Upper lobe of left lung (tissue), 6 donors: ENCODE measurements at regions not wholly inside any gene's neighbourhood (a gene's known extent, or its start where the extent isn't known, plus 50 kb on each side); places are given as distances from the start of the nearest gene placed in this dataset.
"Not testable (repeated sequence)": the region's sequence is repeated elsewhere in the genome, so short reads cannot be mapped to it uniquely, and the experiment has no call there.

Source experiments
- ATAC-seq, 2 donors: fragments of 200-7000 bp; cut with Tn5 transposase; one replicate each; pipeline ENCODE4 v1.9.1; 2022; ENCODE audit warnings: mild to moderate bottlenecking in 2 of 2, moderate library complexity in 2 of 2; ENCODE audit not compliant: low FRiP score in 2 of 2
- DNase-seq, 2 donors: peaks; one replicate each; pipeline ENCODE4 v3.0.0-alpha.2; 2019 to 2020
- H3K27ac ChIP-seq, 4 donors: fragments of 200-600 bp; sonication (generic); one replicate each; pipeline ENCODE4 v1.5.1; 2016 to 2019
- H3K27me3 ChIP-seq, 4 donors: fragments of 200-600 bp; sonication (generic); one replicate each; pipeline ENCODE4 v1.5.1; 2017 to 2019
- H3K36me3 ChIP-seq, 4 donors: fragments of 200-600 bp; sonication (generic); one replicate each; pipeline ENCODE4 v1.5.1; 2016 to 2019
- H3K4me1 ChIP-seq, 4 donors: fragments of 200-600 bp; sonication (generic); one replicate each; pipeline ENCODE4 v1.5.1; 2018 to 2019
- H3K4me3 ChIP-seq, 4 donors: fragments of 200-600 bp; sonication (generic); one replicate each; pipeline ENCODE4 v1.5.1; 2017 to 2019; ENCODE audit warnings: mild to moderate bottlenecking in 2 of 4, moderate library complexity in 1 of 4
- H3K9me3 ChIP-seq, 4 donors: fragments of 200-600 bp; sonication (generic); one replicate each; pipeline ENCODE4 v1.5.1; 2018 to 2019
- EP300 ChIP-seq, 4 donors: sonication (generic); formaldehyde crosslinking; IDR thresholded peaks; one replicate each; pipeline ENCODE4 v1.5.1; 2017; ENCODE audit warnings: antibody characterized with exemption in 4 of 4, control low read depth in 2 of 4
- POLR2A ChIP-seq, 4 donors: fragments of 450-650 bp; IDR thresholded peaks; one replicate each; pipeline ENCODE4 v1.5.1; 2016 to 2017; ENCODE audit warnings: antibody characterized with exemption in 4 of 4, mild to moderate bottlenecking in 2 of 4
- POLR2AphosphoS5 ChIP-seq, 2 donors: sonication (generic); formaldehyde crosslinking; IDR thresholded peaks; one replicate each; pipeline ENCODE4 v1.5.1; 2017; ENCODE audit warnings: antibody characterized with exemption in 2 of 2
- WGBS, 2 donors: methylation state at CpG; one replicate each; pipeline ENCODE4 v1.1.5; 2017 to 2018; 5-methylcytosine and 5-hydroxymethylcytosine counted together
- TF ChIP-seq, protein P1 (sequence below), 6 experiments: fragments of 450-650 bp in 4 of 6; fragments of 200-600 bp in 2 of 6; sonication (generic) in 2 of 6; IDR thresholded peaks; one replicate each; pipeline ENCODE4 v1.5.1; 2016 to 2019; ENCODE audit warnings: antibody characterized with exemption in 6 of 6
- donor health status: DM: no; HTN: no; CAD: no; lungs with moderate emphysema.
- donor health status: DM: no; HTN: yes; CAD: no; lungs with severe emphysema.

DNA sequence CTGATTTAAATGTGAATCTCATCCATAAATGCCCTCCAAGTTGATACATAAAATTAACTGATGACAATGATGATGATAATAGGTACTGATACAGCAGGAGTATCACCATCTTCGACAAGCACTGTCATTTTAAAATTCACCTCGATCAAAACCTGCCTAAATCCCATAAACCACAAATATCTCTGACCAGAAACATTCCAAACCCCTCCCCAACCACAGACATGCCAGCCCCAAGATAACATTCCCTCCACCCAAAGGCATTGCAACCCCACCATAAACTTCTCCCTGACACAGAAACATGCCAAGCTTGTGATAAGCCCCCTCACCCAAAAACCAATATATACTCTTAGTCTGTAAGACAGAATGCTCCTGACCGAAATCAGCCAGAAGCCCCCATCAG lies 63.7 kb upstream of the WDFY3 start:
- Histone ChIP-seq H3K4me3 (no peak overlapping the region), H3K9me3 (peaks cover 0 to 11% (median 0%) of the 10 kb centered on the region in 4 donors), H3K27ac (no peak overlapping the region), H3K27me3 (no peaks in the 10 kb centered on the region), H3K4me1 (no peaks in the 10 kb centered on the region), H3K36me3 (no peaks in the 10 kb centered on the region)
- TF ChIP-seq EP300 (IDR thresholded peaks at IDR 0.05) (no peak), POLR2A (IDR thresholded peaks at IDR 0.05) (no peak), POLR2AphosphoS5 (IDR thresholded peaks at IDR 0.05) (no peak)
- TF ChIP-seq, protein P1, sequence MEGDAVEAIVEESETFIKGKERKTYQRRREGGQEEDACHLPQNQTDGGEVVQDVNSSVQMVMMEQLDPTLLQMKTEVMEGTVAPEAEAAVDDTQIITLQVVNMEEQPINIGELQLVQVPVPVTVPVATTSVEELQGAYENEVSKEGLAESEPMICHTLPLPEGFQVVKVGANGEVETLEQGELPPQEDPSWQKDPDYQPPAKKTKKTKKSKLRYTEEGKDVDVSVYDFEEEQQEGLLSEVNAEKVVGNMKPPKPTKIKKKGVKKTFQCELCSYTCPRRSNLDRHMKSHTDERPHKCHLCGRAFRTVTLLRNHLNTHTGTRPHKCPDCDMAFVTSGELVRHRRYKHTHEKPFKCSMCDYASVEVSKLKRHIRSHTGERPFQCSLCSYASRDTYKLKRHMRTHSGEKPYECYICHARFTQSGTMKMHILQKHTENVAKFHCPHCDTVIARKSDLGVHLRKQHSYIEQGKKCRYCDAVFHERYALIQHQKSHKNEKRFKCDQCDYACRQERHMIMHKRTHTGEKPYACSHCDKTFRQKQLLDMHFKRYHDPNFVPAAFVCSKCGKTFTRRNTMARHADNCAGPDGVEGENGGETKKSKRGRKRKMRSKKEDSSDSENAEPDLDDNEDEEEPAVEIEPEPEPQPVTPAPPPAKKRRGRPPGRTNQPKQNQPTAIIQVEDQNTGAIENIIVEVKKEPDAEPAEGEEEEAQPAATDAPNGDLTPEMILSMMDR (IDR thresholded peaks at IDR 0.05): no peak
- ATAC-seq: no peak
- no peak for DNase-seq
- 98% methylated on average over 3 of the region's 3 CpGs for WGBS, 2 donors

DNA sequence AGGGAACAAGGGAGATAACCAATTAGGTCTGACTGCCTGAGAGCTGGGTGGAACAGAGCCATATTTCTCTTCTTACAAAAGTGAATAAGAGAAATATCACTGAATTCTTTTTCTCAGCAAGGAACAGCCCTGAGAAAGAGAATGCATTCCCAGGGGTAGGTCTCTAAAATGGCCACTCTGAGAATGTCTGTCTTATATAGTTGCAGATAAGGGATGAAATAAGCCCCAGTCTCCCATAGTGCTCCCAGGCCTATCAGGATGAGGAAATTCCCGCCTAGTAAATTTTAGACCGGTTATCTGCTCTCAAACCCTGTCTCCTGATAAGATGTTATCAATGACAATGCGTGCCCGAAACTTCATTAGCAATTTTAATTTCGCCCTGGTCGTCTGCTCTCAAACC lies 67.3 kb upstream of the WDFY3 start:
- peaks cover 0 to 11% (median 0%) of the 10 kb centered on the region in 4 donors for H3K9me3 ChIP-seq
- not testable (repeated sequence) for H3K4me1 ChIP-seq, H3K36me3 ChIP-seq, H3K27me3 ChIP-seq, DNase-seq, ATAC-seq, H3K27ac ChIP-seq, H3K4me3 ChIP-seq
- WGBS, 2 donors: 93 to 94% methylated on average over 6 of the region's 6 CpGs

DNA sequence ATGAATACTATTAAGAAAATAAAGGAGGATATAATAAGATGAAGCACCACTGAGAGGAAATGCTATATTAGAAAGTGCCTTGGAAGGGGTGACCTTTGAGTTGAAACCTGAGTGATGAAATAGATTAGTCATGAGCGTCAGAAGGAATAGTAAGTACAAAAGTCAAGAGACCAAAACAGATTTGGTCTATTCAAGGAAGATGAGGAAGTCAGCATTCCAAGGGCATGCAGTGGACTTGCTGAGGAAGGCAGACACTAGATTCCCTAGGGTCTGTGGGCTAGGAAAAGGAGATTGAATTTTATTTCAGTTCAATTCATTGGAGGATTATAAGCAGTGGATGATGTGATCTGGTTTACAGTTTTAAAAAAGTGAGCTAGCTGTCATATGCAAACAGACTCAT lies 73.0 kb upstream of the WDFY3 start:
- ATAC-seq (no peak), DNase-seq (no peak)
- Histone ChIP-seq H3K27ac (no peak overlapping the region), H3K36me3 (no peaks in the 10 kb centered on the region), H3K4me1 (no peaks in the 10 kb centered on the region), H3K27me3 (no peaks in the 10 kb centered on the region), H3K4me3 (no peak overlapping the region), H3K9me3 (no peaks in the 10 kb centered on the region)
- 66 to 69% methylated on average over 1 of the region's 1 CpG for WGBS, 2 donors
- TF ChIP-seq EP300 (IDR thresholded peaks at IDR 0.05): no peak
- no peak for TF ChIP-seq POLR2A (IDR thresholded peaks at IDR 0.05)
- TF ChIP-seq, protein P1 (IDR thresholded peaks at IDR 0.05): no peak
- TF ChIP-seq POLR2AphosphoS5 (IDR thresholded peaks at IDR 0.05): no peak

DNA sequence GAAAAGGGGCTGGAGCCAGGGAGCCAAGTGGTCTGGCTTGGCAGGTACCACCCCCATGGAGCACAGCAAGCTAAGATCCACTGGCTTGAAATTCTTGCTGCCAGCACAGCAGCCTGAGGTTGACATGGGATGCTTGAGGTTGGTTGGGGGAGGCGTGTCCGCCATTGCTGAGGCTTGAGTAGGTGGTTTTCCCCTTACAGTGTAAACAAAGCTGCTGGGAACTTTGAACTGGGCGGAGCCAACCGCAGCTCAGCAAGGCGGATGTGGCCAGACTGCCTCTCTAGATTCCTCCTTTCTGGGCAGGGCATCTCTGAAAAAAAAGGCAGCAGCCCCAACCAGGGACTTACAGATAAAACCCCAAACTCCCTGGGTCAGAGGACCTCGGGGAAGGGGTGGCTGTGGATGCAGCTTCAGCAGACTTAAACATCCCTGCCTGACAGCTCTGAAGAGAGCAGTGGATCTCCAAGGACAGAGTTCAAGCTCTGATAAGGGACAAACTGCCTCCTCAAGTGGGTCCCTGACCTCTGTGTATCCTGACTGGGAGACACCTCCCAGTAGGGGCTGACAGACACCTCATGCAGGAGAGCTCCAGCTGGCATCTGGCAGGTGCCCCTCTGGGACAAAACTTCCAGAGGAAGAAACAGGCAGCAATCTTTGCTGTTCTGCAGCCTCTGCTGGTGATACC lies 77.5 kb upstream of the WDFY3 start:
- not testable (repeated sequence) for H3K4me1 ChIP-seq, H3K36me3 ChIP-seq, H3K27ac ChIP-seq, H3K4me3 ChIP-seq, H3K9me3 ChIP-seq, ATAC-seq, DNase-seq, H3K27me3 ChIP-seq
- 83 to 87% methylated on average over 5 to 6 of the region's 6 CpGs for WGBS, 2 donors

DNA sequence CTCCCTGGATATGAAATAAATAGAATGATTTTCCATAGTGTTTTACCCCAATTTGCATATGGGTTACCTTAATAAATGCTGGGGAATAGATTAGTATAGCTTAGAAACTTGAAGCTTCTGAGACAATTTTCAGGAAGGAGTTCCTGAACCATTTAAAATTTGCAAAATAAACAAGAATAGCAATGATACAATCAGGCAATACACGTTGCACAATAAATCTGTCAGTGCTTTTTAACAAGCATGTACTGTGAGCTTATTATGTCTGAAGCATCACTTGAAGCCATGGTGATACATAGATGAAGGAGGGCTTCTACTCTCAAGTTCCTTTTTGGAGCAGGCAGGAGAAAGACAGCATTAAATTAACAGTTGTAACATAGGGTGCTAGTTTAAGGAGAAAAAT lies 84.2 kb upstream of the WDFY3 start:
- DNase-seq (no peak), ATAC-seq (no peak)
- TF ChIP-seq POLR2AphosphoS5 (IDR thresholded peaks at IDR 0.05): no peak
- TF ChIP-seq POLR2A (IDR thresholded peaks at IDR 0.05): no peak
- no peak for TF ChIP-seq EP300 (IDR thresholded peaks at IDR 0.05)
- TF ChIP-seq, protein P1 (IDR thresholded peaks at IDR 0.05): no peak
- H3K4me1 ChIP-seq: no peaks in the 10 kb centered on the region
- H3K9me3 ChIP-seq: no peaks in the 10 kb centered on the region
- H3K27ac ChIP-seq: no peak overlapping the region
- no peak overlapping the region for H3K4me3 ChIP-seq
- H3K36me3 ChIP-seq: no peaks in the 10 kb centered on the region
- WGBS, 2 donors: 21 to 39% methylated on average over 1 of the region's 1 CpG
- H3K27me3 ChIP-seq: no peaks in the 10 kb centered on the region

DNA sequence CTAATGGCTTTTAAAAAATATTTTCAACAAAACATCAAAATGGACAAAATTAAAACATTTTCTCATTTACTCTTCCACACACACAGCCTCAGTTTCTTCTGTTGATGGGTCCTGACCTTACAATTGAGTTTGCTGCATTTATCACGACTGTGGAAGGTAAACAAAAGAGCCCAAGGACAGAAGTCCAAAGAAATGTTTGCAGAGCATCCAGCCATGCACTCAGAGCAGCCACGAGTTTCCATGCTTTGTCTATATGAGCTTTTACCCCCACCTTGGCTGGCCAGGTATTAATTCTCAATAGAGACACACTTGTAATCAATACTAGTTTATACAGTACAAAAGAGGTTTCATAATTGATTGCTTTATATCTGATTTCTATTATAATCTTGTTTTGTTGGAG lies 85.0 kb upstream of the WDFY3 start:
- no peaks in the 10 kb centered on the region for H3K36me3 ChIP-seq
- H3K4me3 ChIP-seq: no peak overlapping the region
- ATAC-seq (no peak), DNase-seq (no peak)
- 39 to 40% methylated on average over 2 of the region's 2 CpGs for WGBS, 2 donors
- TF ChIP-seq EP300 (IDR thresholded peaks at IDR 0.05) (no peak), POLR2A (IDR thresholded peaks at IDR 0.05) (no peak), POLR2AphosphoS5 (IDR thresholded peaks at IDR 0.05) (no peak)
- TF ChIP-seq, protein P1 (IDR thresholded peaks at IDR 0.05): no peak
- H3K4me1 ChIP-seq: no peaks in the 10 kb centered on the region
- H3K27ac ChIP-seq: no peak overlapping the region
- H3K9me3 ChIP-seq: no peaks in the 10 kb centered on the region
- H3K27me3 ChIP-seq: no peaks in the 10 kb centered on the region

DNA sequence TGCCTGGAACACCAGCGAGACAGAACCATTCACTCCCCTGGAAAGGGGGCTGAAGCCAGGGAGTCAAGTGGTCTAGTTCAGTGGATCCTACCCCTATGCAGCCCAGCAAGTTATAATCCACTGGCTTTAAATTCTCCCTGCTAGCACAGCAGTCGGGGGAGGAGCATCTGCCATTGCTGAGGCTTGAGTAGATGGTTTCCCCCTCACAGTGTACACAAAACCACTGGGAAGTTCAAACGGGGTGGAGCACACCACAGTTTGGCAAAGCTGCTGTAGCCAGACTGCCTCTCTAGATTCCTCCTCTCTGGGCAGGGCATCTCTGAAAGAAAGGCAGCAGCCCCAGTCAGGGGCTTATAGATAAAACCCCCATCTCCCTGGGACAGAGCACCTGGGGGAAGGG lies 88.4 kb upstream of the WDFY3 start:
- not testable (repeated sequence) for H3K27me3 ChIP-seq, H3K36me3 ChIP-seq, H3K9me3 ChIP-seq, H3K4me1 ChIP-seq, H3K27ac ChIP-seq, H3K4me3 ChIP-seq, ATAC-seq, DNase-seq
- WGBS, 2 donors: 61 to 74% methylated on average over 3 of the region's 3 CpGs
